Right forelimb (tissue), 1 donor: ENCODE measurements at regions not wholly inside any gene's neighbourhood (a gene's known extent, or its start where the extent isn't known, plus 50 kb on each side); places are given as distances from the start of the nearest gene placed in this dataset.

Source experiments
- DNase-seq: peaks from one replicate; pipeline ENCODE4 v3.0.0-alpha.2; 2018

DNA sequence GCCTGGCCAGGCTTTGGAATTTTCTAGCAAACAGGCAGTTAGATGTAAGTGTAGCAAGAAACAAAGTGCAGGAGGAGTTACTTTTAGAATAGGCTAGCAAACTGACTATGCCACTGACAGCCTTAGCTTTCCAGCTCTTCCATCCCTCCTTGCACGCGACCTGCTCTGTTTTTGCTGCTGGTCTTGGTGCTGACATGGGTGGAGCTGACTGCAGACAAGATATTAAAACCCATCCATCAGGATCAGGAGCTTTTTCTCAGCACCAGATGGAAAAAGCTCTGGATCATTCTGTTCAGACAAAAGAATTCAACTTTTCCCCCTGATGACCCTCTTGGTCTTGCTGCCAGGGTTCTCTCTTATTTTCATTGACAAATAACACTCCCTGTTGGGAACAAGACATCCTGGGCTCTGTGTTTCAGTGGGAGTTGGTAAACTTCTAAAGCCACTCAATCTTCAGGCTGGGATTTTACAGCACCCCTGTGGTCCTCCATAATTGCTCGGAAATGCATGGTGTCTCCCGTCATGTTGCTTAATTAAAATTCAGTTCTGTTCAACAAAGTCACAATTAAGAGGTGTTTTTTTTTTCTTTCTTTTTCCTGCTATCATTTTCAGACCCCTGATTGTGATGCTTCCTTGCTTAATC is 240.0 kb upstream of the LARGE1 start:
- DNase-seq = no peak

DNA sequence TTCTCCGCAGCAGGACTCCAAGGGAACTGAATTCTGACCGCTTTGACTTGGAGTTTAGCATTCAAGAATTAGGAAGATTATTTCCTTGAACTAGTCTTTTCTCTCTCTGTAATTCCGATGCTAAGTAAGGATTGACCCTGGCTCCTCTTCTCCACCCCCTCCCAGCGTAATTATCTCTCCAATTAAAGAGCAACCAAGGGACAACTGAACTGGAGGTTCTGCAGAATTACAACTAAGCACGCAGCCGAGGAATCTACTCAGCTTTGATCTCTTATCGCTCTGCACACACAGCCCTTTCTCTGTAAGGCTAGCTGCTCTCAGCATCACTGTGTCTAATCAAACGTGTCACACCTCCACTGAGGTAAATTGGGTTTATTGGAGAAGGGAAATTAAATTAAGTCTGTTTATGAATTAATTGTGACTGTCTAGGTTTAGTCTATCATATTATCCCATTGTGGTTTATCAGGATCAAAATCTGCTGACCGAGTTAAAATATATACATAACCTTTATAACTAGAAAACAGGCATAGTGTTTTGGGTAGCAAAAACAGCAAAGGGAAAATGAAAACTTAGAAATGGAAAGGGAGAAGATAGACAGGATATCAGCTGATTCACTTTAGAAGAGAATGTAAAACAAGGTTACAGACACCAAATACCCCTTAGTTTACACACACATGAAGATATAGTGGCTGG is 241.3 kb upstream of the LARGE1 start:
- no peak for DNase-seq

DNA sequence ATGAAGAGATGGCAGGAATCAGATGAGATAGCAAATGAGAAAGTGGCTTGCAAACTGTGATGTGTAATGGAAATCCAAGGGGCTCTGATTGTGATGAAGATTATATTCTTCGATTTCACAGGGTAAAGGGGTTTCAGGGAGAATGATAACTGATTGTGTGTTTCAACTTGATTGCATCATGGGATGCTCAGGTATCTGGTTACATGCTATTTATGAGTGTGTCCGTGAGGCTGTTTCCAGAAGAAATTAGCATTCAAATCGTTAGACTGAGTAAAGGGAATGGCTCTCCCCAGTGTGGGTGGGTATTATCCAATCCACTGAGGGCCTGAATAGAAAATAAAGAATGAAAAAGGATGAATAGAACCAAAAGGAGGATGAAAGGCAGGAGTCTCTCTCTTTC is 278.7 kb upstream of the LARGE1 start:
- no peak for DNase-seq

DNA sequence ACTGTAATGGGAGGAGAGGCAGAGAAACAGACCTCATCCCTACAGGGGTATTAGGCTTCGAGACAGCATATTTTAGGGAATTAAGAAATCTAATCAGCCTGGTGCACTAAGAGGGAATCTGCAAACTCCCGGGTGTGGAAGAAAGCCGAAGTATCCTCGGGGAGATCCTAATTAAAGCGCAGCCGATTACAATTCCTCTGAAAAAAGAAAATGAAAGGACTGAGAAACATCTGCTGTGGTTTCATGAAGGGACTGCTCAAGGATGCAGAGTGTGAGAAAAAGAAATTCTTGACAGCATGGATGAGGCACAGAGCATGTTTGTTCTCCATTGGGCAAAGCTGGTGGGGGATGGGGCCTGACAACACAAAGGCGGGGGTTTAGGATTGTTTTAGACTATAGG is 290.0 kb upstream of the LARGE1 start:
- DNase-seq = no peak

- DNase-seq = no peak
These were observed 294.1 kb upstream of the LARGE1 start for GRCh38 chr22:34214372-34214771.

DNA sequence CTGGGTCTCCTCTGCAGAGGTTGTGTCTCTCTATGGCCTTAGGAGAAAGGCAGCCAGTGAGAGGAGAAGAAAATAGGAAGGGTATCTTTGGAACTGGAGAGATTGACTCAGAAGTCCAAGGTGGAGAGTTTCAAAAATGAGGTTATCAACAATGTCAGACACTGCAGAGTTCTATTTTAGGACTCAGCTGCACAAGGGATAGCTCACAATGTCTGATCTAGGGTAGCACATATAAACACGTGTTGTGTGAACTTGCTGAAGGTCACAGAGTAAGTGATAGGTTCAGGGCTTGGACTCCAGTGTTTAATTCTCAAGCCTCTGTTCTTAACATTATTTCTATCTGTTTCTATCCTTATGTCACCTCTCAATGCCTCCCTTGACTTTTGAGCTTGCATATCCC is 305.0 kb upstream of the LARGE1 start:
- DNase-seq = no peak

- DNase-seq = no peak
These were observed 316.3 kb upstream of the LARGE1 start for GRCh38 chr22:34236527-34236926.

- DNase-seq = no peak
These were observed 319.1 kb upstream of the LARGE1 start for GRCh38 chr22:34239421-34239820.

GRCh38 chr22:34243023-34243422 is 322.7 kb upstream of the LARGE1 start:
- no peak for DNase-seq

GRCh38 chr22:34255042-34255441 is 334.8 kb upstream of the LARGE1 start:
- DNase-seq = no peak

GRCh38 chr22:34278121-34278520 is 357.8 kb upstream of the LARGE1 start:
- no peak for DNase-seq

GRCh38 chr22:34281738-34282137 is 361.5 kb upstream of the LARGE1 start:
- no peak for DNase-seq

DNA sequence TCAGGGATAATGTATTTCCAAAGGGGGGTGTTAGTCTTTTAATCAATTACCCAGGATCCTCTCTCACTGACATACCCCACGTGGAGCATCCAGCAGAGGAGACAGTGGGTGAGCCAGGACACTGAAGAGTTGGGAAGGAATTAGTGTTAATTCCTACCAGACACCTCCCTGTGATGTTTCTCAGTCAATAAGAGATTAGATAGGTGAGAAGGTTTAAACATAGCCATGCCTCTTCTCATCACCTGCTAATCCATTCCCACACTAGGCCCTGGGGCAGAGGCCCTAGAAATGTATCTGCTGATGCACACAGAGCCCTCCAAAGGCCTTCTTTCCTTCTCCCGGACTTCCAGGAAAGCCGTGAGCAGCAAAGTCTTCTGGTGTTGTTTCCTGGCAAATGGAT is 363.6 kb upstream of the LARGE1 start:
- DNase-seq = no peak

GRCh38 chr22:34293324-34293723 is 373.0 kb upstream of the LARGE1 start:
- no peak for DNase-seq

DNA sequence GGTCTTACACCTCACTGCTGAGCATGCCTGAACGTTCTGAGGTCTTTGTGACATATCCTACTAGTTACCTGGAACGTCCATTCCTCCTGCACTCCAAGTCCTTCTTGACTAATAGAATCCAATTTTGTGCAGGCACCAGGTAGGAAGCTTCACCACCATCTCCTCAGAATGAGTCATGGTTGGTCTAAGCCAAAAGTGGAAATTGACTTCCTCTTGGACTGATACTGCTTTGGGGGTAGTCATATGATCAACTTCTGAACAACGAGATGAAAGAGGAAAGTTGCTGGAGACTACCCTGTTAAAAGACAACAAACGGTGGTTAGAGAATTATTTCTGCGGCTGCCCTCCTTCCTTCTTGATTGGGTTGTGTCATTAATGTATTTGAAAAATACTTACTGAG is 374.2 kb upstream of the LARGE1 start:
- DNase-seq = no peak

DNA sequence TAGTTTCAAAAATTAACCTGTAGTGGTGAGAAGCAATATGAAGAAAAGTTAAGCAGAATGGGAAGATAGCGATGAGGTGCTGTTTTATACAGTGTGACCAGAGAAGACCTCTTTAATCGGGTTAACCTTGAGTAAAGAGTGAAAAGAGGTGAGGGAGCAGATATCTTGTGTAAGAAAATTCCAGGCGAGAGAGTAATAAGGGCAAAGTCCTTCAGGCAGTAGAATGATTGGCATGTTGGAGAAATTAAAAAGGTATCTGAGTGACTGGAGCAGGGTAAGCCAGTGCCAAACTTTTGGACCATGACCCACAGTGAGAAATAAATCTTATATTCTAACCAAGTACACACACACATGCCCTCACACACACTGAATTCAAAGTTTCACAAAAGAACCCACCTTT is 374.7 kb upstream of the LARGE1 start:
- DNase-seq = no peak

GRCh38 chr22:34296461-34296860 is 376.2 kb upstream of the LARGE1 start:
- no peak for DNase-seq

GRCh38 chr22:34297536-34298120 is 377.4 kb upstream of the LARGE1 start:
- no peak for DNase-seq

- no peak for DNase-seq
These were observed 379.2 kb upstream of the LARGE1 start for GRCh38 chr22:34299496-34299895.

DNA sequence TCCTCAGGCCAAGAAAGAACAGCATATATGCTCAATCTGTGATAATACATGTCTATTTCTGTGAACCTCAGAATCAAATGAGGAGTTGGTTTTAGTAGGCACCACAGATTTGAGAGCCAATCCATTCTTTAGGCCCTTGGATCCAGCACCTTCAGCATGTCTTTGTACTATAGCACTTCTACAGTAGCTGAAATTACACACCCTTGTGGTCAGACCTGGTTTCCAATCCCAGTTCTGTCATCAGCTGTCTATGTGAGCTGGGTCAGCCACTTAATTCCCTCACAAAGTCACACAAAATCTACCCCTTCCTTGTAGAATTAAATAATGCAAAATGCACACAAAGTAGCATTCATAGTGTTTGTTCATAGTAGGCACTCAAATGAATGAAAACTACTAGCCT is 381.3 kb upstream of the LARGE1 start:
- no peak for DNase-seq

- no peak for DNase-seq
These were observed 383.4 kb upstream of the LARGE1 start for GRCh38 chr22:34303656-34304055.

DNA sequence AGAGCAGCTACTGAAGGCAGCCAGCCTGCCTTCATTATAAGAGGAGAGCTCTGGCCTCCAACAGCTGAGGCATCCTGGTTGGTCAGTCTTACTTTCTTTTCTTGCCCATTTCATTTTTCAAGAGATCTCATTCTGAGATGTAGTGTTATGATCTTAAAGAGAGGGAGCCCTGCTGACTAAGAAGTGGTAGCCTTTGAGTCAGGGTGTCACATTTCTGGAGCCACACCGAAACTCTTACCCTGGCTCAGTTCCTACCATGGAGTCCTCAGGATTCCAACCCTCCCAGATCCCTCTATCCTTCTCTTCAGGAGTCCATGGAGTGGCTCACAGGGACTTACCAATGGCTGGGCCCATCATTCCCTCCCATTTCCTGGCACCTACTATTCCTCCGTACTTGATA is 386.1 kb upstream of the LARGE1 start:
- no peak for DNase-seq

- no peak for DNase-seq
These were observed 387.8 kb upstream of the LARGE1 start for GRCh38 chr22:34308101-34308500.

GRCh38 chr22:34319346-34319745 is 399.1 kb upstream of the LARGE1 start:
- DNase-seq = no peak

- no peak for DNase-seq
These were observed 404.5 kb upstream of the LARGE1 start for GRCh38 chr22:34324763-34325162.
